ENCODE measurements at regions not wholly inside any gene's neighbourhood (a gene's known extent, or its start where the extent isn't known, plus 50 kb on each side); places are given as distances from the start of the nearest gene placed in this dataset.

- DNase-seq (no peak), ATAC-seq (ENCODE audit: low read depth in 2 of 2) (no peak)
- Mint-ChIP-seq H3K9me3 (peaks cover 0 to 3% (median 0%) of the 10 kb centered on the region in 7 donors), H3K4me1 (no peaks in the 10 kb centered on the region), H3K36me3 (no peaks in the 10 kb centered on the region), H3K27me3 (peaks cover 7 to 14% (median 8%) of the 10 kb centered on the region in 3 donors), H3K27ac (no peak overlapping the region), H3K4me3 (no peak overlapping the region)
Measured at GRCh38 chr2:129710670-129711495, 268.6 kb upstream of the RAB6C start.

DNA sequence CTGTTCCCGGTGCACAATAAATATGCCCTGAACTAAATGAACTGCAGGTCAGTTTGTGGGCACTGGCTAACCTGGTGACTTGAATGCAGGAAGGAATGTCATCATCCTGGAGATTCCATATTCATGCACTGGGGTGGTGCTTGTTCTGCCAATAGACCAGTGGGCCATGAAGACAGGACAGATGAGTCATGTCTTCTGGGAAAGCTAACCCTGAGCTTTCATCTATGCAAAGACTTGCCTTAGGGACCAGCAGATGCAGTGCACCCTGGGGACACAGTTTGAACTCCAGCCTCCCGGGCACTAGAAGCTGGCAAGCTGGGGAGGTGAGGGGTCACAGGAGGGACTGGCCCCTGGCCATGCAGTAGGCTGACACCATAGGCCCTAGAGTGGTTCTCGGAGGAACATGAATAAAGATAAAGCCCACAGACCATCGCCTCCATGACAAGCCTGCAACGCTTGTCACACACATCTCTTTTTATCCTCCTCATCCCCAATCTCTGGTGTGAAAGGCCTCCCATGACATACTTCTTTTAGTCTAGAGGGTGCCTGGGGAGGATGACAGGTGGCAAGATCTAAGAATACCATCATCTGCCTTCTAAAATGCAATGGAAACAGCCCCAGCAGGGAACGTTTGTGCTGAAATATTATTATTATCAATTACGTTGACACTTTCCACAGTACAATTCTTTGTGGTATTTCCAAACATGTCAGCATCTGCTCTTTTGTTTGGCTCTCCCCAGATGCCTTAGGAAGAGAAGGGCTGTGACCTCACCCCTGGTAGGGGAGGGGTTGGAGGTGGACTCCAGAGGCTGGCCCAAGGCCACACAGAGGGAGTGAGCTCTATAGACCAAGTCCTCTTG is 267.4 kb upstream of the RAB6C start:
- Mint-ChIP-seq H3K4me1 (no peaks in the 10 kb centered on the region), H3K27ac (no peak overlapping the region)

DNA sequence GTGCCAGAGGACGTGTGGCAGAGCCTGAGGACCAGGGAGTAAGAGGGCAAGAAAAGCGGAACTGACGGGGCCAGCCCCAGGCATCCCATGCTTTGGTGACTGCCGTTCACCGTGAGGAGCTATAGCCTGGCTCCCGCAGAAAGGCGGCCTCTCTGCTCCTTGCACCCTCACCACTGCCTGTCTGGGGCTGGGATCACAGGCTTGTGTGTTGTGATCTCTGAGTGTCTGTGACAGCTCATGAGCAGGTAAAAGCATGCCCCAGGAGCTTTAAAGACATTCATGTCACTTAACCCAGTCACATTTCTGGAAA is 266.8 kb upstream of the RAB6C start:
- peaks cover 8 to 16% (median 15%) of the 10 kb centered on the region in 3 donors for H3K27me3 Mint-ChIP-seq
- no peaks in the 10 kb centered on the region for H3K4me1 Mint-ChIP-seq
- ATAC-seq (ENCODE audit: low read depth in 2 of 2): no peak

More for the DNA sequence above, 267.4 kb upstream of the RAB6C start:
- no peak overlapping the region for H3K4me3 Mint-ChIP-seq
- H3K9me3 Mint-ChIP-seq: peaks cover 0 to 3% (median 0%) of the 10 kb centered on the region in 7 donors
- no peaks in the 10 kb centered on the region for H3K36me3 Mint-ChIP-seq
- DNase-seq (no peak), ATAC-seq (ENCODE audit: low read depth in 2 of 2) (no peak)
- H3K27me3 Mint-ChIP-seq: peaks cover 8 to 15% (median 14%) of the 10 kb centered on the region in 3 donors

DNA sequence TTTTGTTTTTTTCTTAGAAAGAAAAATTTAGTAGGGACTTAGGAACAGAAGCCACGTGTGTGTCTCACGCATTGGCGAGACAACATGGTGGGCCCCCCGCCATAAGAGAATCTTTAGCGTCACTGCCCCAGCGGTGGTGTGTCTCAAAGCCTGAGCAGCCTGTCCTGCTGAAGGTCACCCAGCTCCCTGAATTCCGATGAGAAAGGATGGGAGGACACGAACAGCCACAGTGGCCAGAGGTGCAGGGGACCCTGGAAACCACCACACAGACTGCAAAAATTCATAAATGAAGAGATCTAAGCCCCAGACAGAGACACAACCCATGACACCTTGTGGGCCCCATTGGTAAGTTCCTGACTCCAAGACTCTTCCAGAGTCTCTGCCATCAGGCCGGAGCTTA is 266.1 kb upstream of the RAB6C start:
- Mint-ChIP-seq H3K9me3 (no peaks in the 10 kb centered on the region), H3K27ac (no peak overlapping the region), H3K4me1 (no peaks in the 10 kb centered on the region), H3K36me3 (no peaks in the 10 kb centered on the region), H3K4me3 (peak overlapping the region in 1 of 8 donors; percentile 60), H3K27me3 (peaks cover 5 to 18% (median 17%) of the 10 kb centered on the region in 3 donors)
- ATAC-seq (ENCODE audit: low read depth in 2 of 2) (no peak), DNase-seq (no peak)

More for the DNA sequence above, 266.8 kb upstream of the RAB6C start:
- peaks cover 0 to 3% (median 0%) of the 10 kb centered on the region in 7 donors for H3K9me3 Mint-ChIP-seq
- H3K4me3 Mint-ChIP-seq: no peak overlapping the region
- H3K36me3 Mint-ChIP-seq: no peaks in the 10 kb centered on the region
- no peak for DNase-seq
- H3K27ac Mint-ChIP-seq: no peak overlapping the region

DNA sequence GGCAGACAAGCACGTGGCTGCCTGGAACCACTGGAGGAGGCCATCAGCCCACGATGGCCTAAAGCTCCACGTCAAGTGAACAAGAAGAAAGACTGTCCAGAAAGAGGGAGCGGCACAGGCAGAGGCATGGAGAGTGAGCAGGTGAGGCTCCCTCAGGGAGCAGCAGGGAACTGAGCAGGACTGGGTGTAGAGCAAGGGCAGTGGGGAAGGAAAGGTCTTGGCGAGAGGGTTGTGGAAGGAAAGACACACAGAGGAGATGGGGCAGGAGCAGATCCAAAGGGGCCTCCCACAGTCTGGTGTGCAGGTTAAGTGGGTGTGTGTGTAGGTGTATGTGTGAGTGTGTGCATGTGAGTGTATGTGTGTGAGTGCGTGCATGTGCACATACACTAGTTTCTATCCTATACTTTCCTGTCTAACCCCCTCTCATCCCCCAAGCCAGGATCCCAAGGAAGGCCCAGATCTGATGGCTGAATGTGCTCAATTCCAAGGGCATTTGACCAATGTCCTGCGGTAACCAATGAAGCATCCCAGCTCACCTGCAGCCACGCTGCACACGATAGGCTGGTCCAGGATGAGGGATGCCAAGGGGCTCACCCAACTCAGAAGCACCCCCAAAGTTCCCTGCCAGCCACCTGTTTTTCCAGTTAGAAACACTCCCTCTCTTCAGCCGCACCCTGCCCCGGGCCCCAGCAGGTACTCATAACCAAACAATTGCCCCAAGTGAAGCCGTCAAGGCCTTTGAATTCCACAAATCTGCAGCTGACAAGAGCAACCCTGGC is 262.5 kb upstream of the RAB6C start:
- DNase-seq (no peak), ATAC-seq (ENCODE audit: low read depth in 2 of 2) (no peak)
- H3K36me3 Mint-ChIP-seq: no peaks in the 10 kb centered on the region
- no peak overlapping the region for H3K27ac Mint-ChIP-seq
- H3K9me3 Mint-ChIP-seq: peaks cover 0 to 3% (median 0%) of the 10 kb centered on the region in 7 donors
- no peak overlapping the region for H3K4me3 Mint-ChIP-seq
- H3K4me1 Mint-ChIP-seq: no peaks in the 10 kb centered on the region
- peaks cover 4 to 21% (median 17%) of the 10 kb centered on the region in 3 donors for H3K27me3 Mint-ChIP-seq

GRCh38 chr2:129717560-129718130 is 261.8 kb upstream of the RAB6C start:
- Mint-ChIP-seq H3K27me3 (peaks cover 4 to 21% (median 17%) of the 10 kb centered on the region in 3 donors), H3K36me3 (no peaks in the 10 kb centered on the region), H3K4me3 (no peak overlapping the region), H3K27ac (no peak overlapping the region), H3K9me3 (peaks cover 0 to 3% (median 0%) of the 10 kb centered on the region in 7 donors), H3K4me1 (no peaks in the 10 kb centered on the region)
- no peak for DNase-seq
- ATAC-seq (ENCODE audit: low read depth in 2 of 2): no peak

- Mint-ChIP-seq H3K36me3 (no peaks in the 10 kb centered on the region), H3K4me3 (no peak overlapping the region), H3K4me1 (no peaks in the 10 kb centered on the region), H3K9me3 (peaks cover 0 to 3% (median 0%) of the 10 kb centered on the region in 7 donors), H3K27ac (no peak overlapping the region), H3K27me3 (peaks cover 4 to 21% (median 17%) of the 10 kb centered on the region in 3 donors)
- ATAC-seq (ENCODE audit: low read depth in 2 of 2) (no peak), DNase-seq (no peak)
Measured at GRCh38 chr2:129719335-129719734, 260.1 kb upstream of the RAB6C start.

GRCh38 chr2:129720360-129720759 is 259.1 kb upstream of the RAB6C start:
- H3K4me1 Mint-ChIP-seq: no peaks in the 10 kb centered on the region
- H3K27me3 Mint-ChIP-seq: peaks cover 4 to 26% (median 17%) of the 10 kb centered on the region in 3 donors
- H3K4me3 Mint-ChIP-seq: no peak overlapping the region
- H3K27ac Mint-ChIP-seq: no peak overlapping the region
- ATAC-seq (ENCODE audit: low read depth in 2 of 2) (no peak), DNase-seq (no peak)
- H3K36me3 Mint-ChIP-seq: no peaks in the 10 kb centered on the region
- H3K9me3 Mint-ChIP-seq: peaks cover 0 to 3% (median 0%) of the 10 kb centered on the region in 7 donors

GRCh38 chr2:129720761-129721160 is 258.7 kb upstream of the RAB6C start:
- Mint-ChIP-seq H3K4me1 (no peaks in the 10 kb centered on the region), H3K27me3 (peaks cover 4 to 26% (median 17%) of the 10 kb centered on the region in 3 donors), H3K9me3 (peaks cover 0 to 3% (median 0%) of the 10 kb centered on the region in 7 donors), H3K4me3 (no peak overlapping the region), H3K36me3 (no peaks in the 10 kb centered on the region), H3K27ac (no peak overlapping the region)
- ATAC-seq (ENCODE audit: low read depth in 2 of 2) (no peak), DNase-seq (no peak)

- H3K27ac Mint-ChIP-seq: no peak overlapping the region
- H3K36me3 Mint-ChIP-seq: no peaks in the 10 kb centered on the region
- H3K9me3 Mint-ChIP-seq: peaks cover 0 to 3% (median 0%) of the 10 kb centered on the region in 7 donors
- no peak for DNase-seq
- H3K27me3 Mint-ChIP-seq: peaks cover 4 to 26% (median 17%) of the 10 kb centered on the region in 3 donors
- no peak for ATAC-seq (ENCODE audit: low read depth in 2 of 2)
- H3K4me3 Mint-ChIP-seq: no peak overlapping the region
- no peaks in the 10 kb centered on the region for H3K4me1 Mint-ChIP-seq
Measured at GRCh38 chr2:129721236-129721635, 258.2 kb upstream of the RAB6C start.

- Mint-ChIP-seq H3K27me3 (peaks cover 4 to 26% (median 12%) of the 10 kb centered on the region in 3 donors), H3K36me3 (no peaks in the 10 kb centered on the region), H3K27ac (no peak overlapping the region), H3K4me1 (no peaks in the 10 kb centered on the region), H3K9me3 (peaks cover 0 to 3% (median 0%) of the 10 kb centered on the region in 7 donors), H3K4me3 (no peak overlapping the region)
- no peak for ATAC-seq (ENCODE audit: low read depth in 2 of 2)
- DNase-seq: no peak
Measured at GRCh38 chr2:129721846-129722245, 257.6 kb upstream of the RAB6C start.

- peaks cover 4 to 23% (median 9%) of the 10 kb centered on the region in 3 donors for H3K27me3 Mint-ChIP-seq
- DNase-seq (no peak), ATAC-seq (ENCODE audit: low read depth in 2 of 2) (no peak)
- no peak overlapping the region for H3K27ac Mint-ChIP-seq
- H3K4me1 Mint-ChIP-seq: no peaks in the 10 kb centered on the region
- H3K9me3 Mint-ChIP-seq: peaks cover 0 to 3% (median 0%) of the 10 kb centered on the region in 7 donors
- no peak overlapping the region for H3K4me3 Mint-ChIP-seq
- H3K36me3 Mint-ChIP-seq: no peaks in the 10 kb centered on the region
Measured at GRCh38 chr2:129722306-129723019, 257.0 kb upstream of the RAB6C start.
